Stimulated activated memory B cell treated with anti-CD40 and anti-IgM and Interleukin-4, amounts not matched to agents 10 μg/mL and 1 μg/mL and 100 μg/mL, for 72 hours (primary cell): ENCODE measurements at regions not wholly inside any gene's neighbourhood (a gene's known extent, or its start where the extent isn't known, plus 50 kb on each side); places are given as distances from the start of the nearest gene placed in this dataset.

Experiments used
- ATAC-seq: fragments of 150-1000 bp; cut with Tn5 transposase; 2 replicates; pipeline ENCODE4 v1.10.0; 2021
- H3K27ac Mint-ChIP-seq: one replicate; pipeline ENCODE4 v1.8.0; 2022; ENCODE audit warnings: mild to moderate bottlenecking, mixed read lengths
- H3K27me3 Mint-ChIP-seq: one replicate; pipeline ENCODE4 v1.8.0; 2022; ENCODE audit warnings: mixed read lengths
- H3K36me3 Mint-ChIP-seq: one replicate; pipeline ENCODE4 v1.8.0; 2022; ENCODE audit warnings: mixed read lengths
- H3K4me1 Mint-ChIP-seq: one replicate; pipeline ENCODE4 v1.8.0; 2022; ENCODE audit warnings: mixed read lengths
- H3K4me3 Mint-ChIP-seq: one replicate; pipeline ENCODE4 v1.8.0; 2022; ENCODE audit warnings: mild to moderate bottlenecking, moderate library complexity, mixed read lengths
- H3K9me3 Mint-ChIP-seq: one replicate; pipeline ENCODE4 v1.8.0; 2022; ENCODE audit warnings: mixed read lengths

GRCh38 chr5:31137676-31138075, 55.8 kb upstream of the CDH6 start:
- no peak for ATAC-seq
- Mint-ChIP-seq H3K27ac (no peak overlapping the region), H3K27me3 (no peaks in the 10 kb centered on the region), H3K36me3 (no peaks in the 10 kb centered on the region), H3K9me3 (no peaks in the 10 kb centered on the region), H3K4me1 (no peaks in the 10 kb centered on the region), H3K4me3 (no peak overlapping the region)

GRCh38 chr5:31135542-31135941, 57.9 kb upstream of the CDH6 start:
- no peak for ATAC-seq
- no peaks in the 10 kb centered on the region for H3K9me3 Mint-ChIP-seq
- no peak overlapping the region for H3K4me3 Mint-ChIP-seq
- no peak overlapping the region for H3K27ac Mint-ChIP-seq
- H3K27me3 Mint-ChIP-seq, result no peaks in the 10 kb centered on the region
- H3K4me1 Mint-ChIP-seq, result no peaks in the 10 kb centered on the region
- H3K36me3 Mint-ChIP-seq, result no peaks in the 10 kb centered on the region

- Mint-ChIP-seq H3K4me1 (no peaks in the 10 kb centered on the region), H3K4me3 (no peak overlapping the region), H3K27me3 (no peaks in the 10 kb centered on the region), H3K36me3 (no peaks in the 10 kb centered on the region), H3K27ac (no peak overlapping the region), H3K9me3 (no peaks in the 10 kb centered on the region)
- no peak for ATAC-seq
Observed at GRCh38 chr5:31133488-31133887, 60.0 kb upstream of the CDH6 start.

- H3K27ac Mint-ChIP-seq, result no peak overlapping the region
- no peak for ATAC-seq
Observed at GRCh38 chr5:31131381-31131891, 62.0 kb upstream of the CDH6 start.

GRCh38 chr5:31130676-31131075, 62.8 kb upstream of the CDH6 start:
- ATAC-seq, result no peak
- Mint-ChIP-seq H3K9me3 (no peaks in the 10 kb centered on the region), H3K27ac (no peak overlapping the region), H3K4me1 (no peaks in the 10 kb centered on the region), H3K4me3 (no peak overlapping the region), H3K27me3 (no peaks in the 10 kb centered on the region), H3K36me3 (no peaks in the 10 kb centered on the region)

More at GRCh38 chr5:31131381-31131891, 62.0 kb upstream of the CDH6 start:
- no peaks in the 10 kb centered on the region for H3K36me3 Mint-ChIP-seq
- no peaks in the 10 kb centered on the region for H3K27me3 Mint-ChIP-seq
- H3K4me1 Mint-ChIP-seq, result no peaks in the 10 kb centered on the region
- H3K4me3 Mint-ChIP-seq, result no peak overlapping the region
- no peaks in the 10 kb centered on the region for H3K9me3 Mint-ChIP-seq

GRCh38 chr5:31124651-31125305, 68.7 kb upstream of the CDH6 start:
- no peak for ATAC-seq
- Mint-ChIP-seq H3K27ac (no peak overlapping the region), H3K9me3 (peaks cover 10% of the 10 kb centered on the region), H3K27me3 (no peaks in the 10 kb centered on the region), H3K36me3 (no peaks in the 10 kb centered on the region), H3K4me1 (no peaks in the 10 kb centered on the region), H3K4me3 (no peak overlapping the region)

GRCh38 chr5:31124026-31124425, 69.5 kb upstream of the CDH6 start:
- H3K36me3 Mint-ChIP-seq, result no peaks in the 10 kb centered on the region
- H3K27ac Mint-ChIP-seq, result no peak overlapping the region
- H3K4me1 Mint-ChIP-seq, result no peaks in the 10 kb centered on the region
- no peak for ATAC-seq
- H3K4me3 Mint-ChIP-seq, result no peak overlapping the region
- no peaks in the 10 kb centered on the region for H3K27me3 Mint-ChIP-seq
- peaks cover 10% of the 10 kb centered on the region for H3K9me3 Mint-ChIP-seq

- no peak overlapping the region for H3K27ac Mint-ChIP-seq
- H3K27me3 Mint-ChIP-seq, result no peaks in the 10 kb centered on the region
- H3K36me3 Mint-ChIP-seq, result no peaks in the 10 kb centered on the region
- no peak for ATAC-seq
- H3K4me1 Mint-ChIP-seq, result no peaks in the 10 kb centered on the region
- H3K4me3 Mint-ChIP-seq, result no peak overlapping the region
- peaks cover 10% of the 10 kb centered on the region for H3K9me3 Mint-ChIP-seq
Observed at GRCh38 chr5:31122998-31123951, 70.2 kb upstream of the CDH6 start.

- H3K4me1 Mint-ChIP-seq, result no peaks in the 10 kb centered on the region
- no peak overlapping the region for H3K4me3 Mint-ChIP-seq
- no peaks in the 10 kb centered on the region for H3K36me3 Mint-ChIP-seq
- no peak for ATAC-seq
- no peak overlapping the region for H3K27ac Mint-ChIP-seq
- peaks cover 10% of the 10 kb centered on the region for H3K9me3 Mint-ChIP-seq
- no peaks in the 10 kb centered on the region for H3K27me3 Mint-ChIP-seq
Observed at GRCh38 chr5:31121224-31121623, 72.3 kb upstream of the CDH6 start.

GRCh38 chr5:31120642-31120948, 72.9 kb upstream of the CDH6 start:
- no peaks in the 10 kb centered on the region for H3K36me3 Mint-ChIP-seq
- H3K4me3 Mint-ChIP-seq, result no peak overlapping the region
- H3K4me1 Mint-ChIP-seq, result no peaks in the 10 kb centered on the region
- H3K27ac Mint-ChIP-seq, result no peak overlapping the region
- no peak for ATAC-seq
- no peaks in the 10 kb centered on the region for H3K27me3 Mint-ChIP-seq
- peaks cover 10% of the 10 kb centered on the region for H3K9me3 Mint-ChIP-seq

- Mint-ChIP-seq H3K36me3 (no peaks in the 10 kb centered on the region), H3K9me3 (peaks cover 10% of the 10 kb centered on the region)
Observed at GRCh38 chr5:31119938-31120641, 73.4 kb upstream of the CDH6 start.

GRCh38 chr5:31116466-31117031, 76.9 kb upstream of the CDH6 start:
- no peaks in the 10 kb centered on the region for H3K27me3 Mint-ChIP-seq
- H3K9me3 Mint-ChIP-seq, result no peaks in the 10 kb centered on the region
- no peaks in the 10 kb centered on the region for H3K4me1 Mint-ChIP-seq
- no peak overlapping the region for H3K27ac Mint-ChIP-seq
- H3K36me3 Mint-ChIP-seq, result no peaks in the 10 kb centered on the region
- no peak for ATAC-seq
- no peak overlapping the region for H3K4me3 Mint-ChIP-seq

More at GRCh38 chr5:31119938-31120641, 73.4 kb upstream of the CDH6 start:
- no peaks in the 10 kb centered on the region for H3K27me3 Mint-ChIP-seq
- no peaks in the 10 kb centered on the region for H3K4me1 Mint-ChIP-seq
- no peak overlapping the region for H3K4me3 Mint-ChIP-seq
- H3K27ac Mint-ChIP-seq, result no peak overlapping the region
- ATAC-seq, result no peak

- Mint-ChIP-seq H3K27me3 (no peaks in the 10 kb centered on the region), H3K36me3 (no peaks in the 10 kb centered on the region)
Observed at GRCh38 chr5:31114817-31115216, 78.7 kb upstream of the CDH6 start.

GRCh38 chr5:31113666-31114350, 79.7 kb upstream of the CDH6 start:
- Mint-ChIP-seq H3K4me1 (no peaks in the 10 kb centered on the region), H3K4me3 (no peak overlapping the region), H3K27me3 (no peaks in the 10 kb centered on the region), H3K36me3 (no peaks in the 10 kb centered on the region), H3K9me3 (peaks cover 3% of the 10 kb centered on the region), H3K27ac (no peak overlapping the region)
- ATAC-seq, result no peak

More at GRCh38 chr5:31114817-31115216, 78.7 kb upstream of the CDH6 start:
- ATAC-seq, result no peak
- Mint-ChIP-seq H3K4me1 (no peaks in the 10 kb centered on the region), H3K9me3 (peaks cover 3% of the 10 kb centered on the region), H3K27ac (no peak overlapping the region), H3K4me3 (no peak overlapping the region)

GRCh38 chr5:31113101-31113500, 80.4 kb upstream of the CDH6 start:
- H3K36me3 Mint-ChIP-seq, result no peaks in the 10 kb centered on the region

More at GRCh38 chr5:31113101-31113500, 80.4 kb upstream of the CDH6 start:
- Mint-ChIP-seq H3K27ac (no peak overlapping the region), H3K9me3 (peaks cover 3% of the 10 kb centered on the region), H3K27me3 (no peaks in the 10 kb centered on the region), H3K4me1 (no peaks in the 10 kb centered on the region), H3K4me3 (no peak overlapping the region)
- no peak for ATAC-seq
